HG02763 (cell line): ENCODE measurements at regions not wholly inside any gene's neighbourhood (a gene's known extent, or its start where the extent isn't known, plus 50 kb on each side); places are given as distances from the start of the nearest gene placed in this dataset.

Experiments
- ATAC-seq: cut with Tn5 transposase; IDR thresholded peaks from one replicate; pipeline ENCODE4 v1.9.1; 2021; ENCODE audit warnings: mild to moderate bottlenecking, moderate library complexity; ENCODE audit not compliant: unreplicated experiment

DNA sequence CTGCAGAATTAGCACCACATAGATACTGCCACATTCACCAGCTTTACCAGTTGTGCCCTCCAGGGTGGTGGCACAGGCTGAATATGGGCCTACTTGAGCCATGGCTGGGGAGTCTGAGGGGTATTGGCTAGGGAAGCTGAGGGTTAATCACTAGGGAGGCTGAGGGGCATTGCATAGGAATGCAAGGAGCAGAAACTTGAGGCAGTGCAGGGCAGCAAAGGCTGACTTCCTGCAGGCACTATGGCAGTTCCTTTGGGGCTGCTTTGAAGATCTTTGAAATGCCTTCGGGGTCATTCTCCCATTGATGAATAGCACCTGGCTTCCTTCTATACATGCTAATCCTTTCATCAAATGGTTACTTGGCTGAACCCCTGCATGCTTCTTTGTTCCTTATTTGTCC lies 171.5 kb downstream of the RCN1 start:
- no peak for ATAC-seq

DNA sequence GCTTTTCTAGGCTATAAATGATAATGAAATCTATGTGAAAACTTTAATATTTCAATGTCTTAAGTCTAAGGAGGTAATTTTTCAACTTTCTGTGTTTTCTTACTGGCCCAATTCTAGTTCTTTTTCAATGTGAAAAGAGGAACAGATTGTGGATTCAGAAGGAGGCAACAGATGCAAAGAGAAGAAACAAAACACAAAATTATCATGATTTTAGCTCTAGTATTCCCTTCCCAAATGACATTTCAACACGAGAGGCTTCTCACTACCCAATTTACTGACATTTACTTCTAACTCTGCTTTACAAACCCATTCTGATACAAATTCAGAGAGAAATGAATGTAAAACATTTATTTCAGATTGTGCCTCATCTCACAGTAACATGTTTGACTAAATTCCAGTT lies 169.4 kb downstream of the WT1 start:
- no peak for ATAC-seq

DNA sequence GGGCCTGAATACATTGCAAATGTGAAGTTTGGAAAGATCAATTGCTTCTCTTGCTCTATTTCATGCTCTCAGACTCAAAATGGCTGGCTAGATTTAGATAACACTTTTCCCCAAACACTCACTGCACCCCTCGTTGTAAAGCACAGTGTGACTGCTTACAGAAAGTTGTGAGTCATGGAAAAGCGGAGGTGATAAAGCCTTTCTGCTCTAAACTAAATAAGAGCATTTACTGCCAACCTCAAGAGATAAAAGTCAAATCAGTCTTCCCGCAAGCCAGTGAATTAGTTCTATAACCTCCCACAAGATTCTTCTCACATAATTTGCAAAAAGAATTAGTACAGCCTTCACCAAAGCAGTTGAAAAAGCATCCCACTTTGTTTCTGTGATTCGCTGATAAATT lies 168.7 kb downstream of the WT1 start:
- no peak for ATAC-seq

DNA sequence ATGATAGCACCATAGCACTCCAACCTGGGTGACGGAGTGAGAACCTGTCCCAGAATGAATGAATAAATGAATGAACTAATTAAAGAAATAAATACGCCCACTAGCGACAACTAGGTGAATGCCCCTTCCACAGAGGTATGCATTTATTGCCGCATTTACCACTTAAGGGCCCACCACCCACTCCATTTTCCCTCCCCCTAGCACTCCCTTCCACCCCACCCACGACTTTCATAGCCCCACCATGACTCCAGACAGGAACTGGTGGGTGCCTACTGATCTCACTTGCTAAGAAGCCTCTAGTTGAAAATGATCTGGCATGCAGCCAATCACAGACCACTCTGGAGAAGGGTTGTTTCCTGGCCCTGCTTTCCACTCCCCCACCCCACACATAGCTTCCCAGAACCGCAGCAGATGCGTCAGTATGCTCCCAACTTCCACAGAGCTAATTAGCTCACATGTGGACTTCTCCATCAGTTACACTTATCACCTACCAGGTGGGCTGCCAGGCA lies 167.6 kb downstream of the WT1 start:
- no peak for ATAC-seq

DNA sequence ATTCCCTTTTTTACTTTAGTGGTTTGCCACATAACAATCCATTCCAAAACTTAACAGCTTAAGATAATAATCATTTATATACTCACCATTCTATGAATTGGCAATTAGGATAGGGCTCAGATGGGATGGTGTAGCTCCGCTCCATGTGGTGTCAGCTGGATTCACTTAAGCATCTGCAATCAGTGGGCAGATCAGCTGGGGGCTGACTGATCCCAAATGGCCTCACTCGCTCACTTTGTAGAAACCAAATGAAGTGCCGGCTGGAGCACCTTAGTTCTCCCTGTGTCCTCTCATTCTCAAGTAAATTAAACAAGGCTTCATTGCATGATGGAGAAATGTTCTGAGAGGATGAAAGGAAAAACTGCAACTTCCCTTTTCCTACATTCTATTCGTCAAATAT lies 161.4 kb downstream of the WT1 start:
- ATAC-seq = no peak

DNA sequence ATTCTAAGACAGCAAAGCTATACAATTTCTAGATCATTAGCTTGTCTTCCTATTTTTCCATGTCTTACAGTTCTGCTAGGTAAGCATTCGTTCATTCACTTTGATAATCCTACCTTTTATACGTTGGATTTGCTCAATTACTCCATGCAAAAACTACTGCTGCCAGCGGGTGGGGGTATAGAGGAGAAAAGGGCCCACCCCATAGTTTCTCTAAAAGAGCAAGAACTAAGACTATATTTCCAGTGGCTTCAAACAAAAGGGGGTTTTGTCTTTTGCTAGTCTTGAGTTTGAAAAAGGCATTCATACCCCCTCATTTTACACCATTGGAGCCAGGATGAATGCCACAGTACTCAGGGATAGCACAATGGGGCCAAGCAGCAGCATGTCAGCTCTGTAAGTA lies 155.7 kb downstream of the WT1 start:
- ATAC-seq = no peak

DNA sequence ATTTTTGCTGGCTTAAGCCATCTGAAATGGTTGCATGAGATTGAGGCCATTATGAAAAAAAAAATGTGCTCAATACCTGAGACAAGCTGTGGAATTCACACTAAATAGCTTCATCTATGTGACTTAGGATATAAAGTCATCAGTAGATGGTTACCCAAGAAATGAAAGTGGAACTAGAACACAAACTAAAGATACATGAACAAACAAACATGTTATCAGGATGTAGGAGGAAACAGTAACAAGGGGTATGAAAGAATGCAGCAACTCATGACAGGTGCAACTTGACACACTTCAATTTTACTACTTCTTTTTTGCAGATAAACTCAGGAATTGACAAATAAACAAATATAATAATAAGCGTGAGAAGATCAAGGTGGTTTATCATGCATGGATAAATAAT lies 155.0 kb downstream of the WT1 start:
- ATAC-seq = no peak

DNA sequence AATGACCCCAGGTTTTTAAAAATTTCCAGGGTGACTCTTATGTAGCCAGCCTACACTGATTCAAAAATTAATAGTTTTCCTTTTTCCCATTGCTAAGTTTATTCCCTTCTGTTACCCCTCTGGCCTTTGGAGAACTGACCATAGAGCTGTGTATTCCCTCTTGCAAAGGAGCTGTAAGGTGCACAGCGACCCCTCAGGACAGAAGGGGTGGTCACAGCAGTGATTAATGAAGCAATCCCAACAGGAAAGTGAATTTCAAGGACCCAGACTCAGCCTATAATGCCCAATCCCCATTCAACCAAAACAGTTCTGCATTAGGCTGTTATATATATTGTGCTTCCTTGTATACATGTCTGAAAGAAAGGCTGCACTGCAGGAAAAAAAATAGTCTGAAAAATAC lies 147.1 kb downstream of the WT1 start:
- no peak for ATAC-seq

DNA sequence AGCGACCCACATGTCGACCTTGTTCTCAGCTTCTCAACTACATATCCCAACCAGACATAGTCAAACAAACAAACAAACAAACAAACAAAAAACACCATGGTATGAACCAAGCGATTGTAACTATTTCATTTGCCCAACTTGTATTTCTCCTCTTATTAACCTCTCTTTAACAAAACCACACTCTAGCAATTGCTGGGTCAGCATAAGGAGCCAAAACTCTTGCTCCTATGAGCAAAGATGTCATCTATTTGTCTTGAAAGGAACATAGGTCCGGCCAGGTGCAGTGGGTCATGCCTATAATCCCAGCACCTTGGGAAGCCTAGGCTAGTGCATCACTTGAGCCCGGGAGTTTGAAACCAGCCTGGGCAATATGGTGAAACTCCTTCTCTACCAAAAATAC lies 145.6 kb downstream of the WT1 start:
- ATAC-seq = no peak

DNA sequence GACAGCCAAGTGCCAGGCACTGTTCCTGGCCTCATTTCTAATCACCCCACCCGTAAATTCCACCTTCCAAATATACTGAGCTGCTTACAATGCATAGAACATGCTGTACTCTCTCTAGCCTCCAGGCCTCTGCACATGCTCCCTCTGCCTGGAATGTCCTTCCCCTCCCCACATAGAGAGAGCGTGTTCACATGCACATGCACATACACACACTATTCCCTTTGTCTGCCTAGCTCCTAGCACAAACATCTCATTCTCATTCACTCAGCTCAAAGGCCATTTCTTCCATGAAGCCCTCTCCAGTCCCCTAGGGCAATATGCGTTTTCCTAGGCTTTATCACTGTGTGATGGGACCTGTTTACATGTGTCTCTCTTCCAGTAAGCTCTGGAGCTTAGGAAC lies 144.6 kb downstream of the WT1 start:
- no peak for ATAC-seq

DNA sequence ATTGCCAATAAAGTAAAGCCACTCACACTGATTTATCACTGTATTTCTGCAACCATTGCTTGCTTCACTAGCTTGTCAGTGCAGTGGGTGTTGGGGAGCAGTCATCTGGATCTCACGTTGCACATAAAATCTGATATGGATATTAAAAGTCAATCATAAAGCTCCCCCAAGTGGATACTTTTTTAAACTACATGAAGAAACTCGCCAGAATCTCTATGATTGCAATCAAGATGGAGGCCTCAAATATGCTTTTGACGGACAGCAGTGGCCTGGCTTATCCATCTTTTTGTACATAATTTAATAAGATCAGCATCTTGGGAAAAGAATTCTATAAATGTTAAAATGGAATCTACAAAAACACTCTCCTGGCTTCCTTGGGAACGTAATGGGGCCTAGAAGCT lies 137.7 kb downstream of the WT1 start:
- no peak for ATAC-seq

DNA sequence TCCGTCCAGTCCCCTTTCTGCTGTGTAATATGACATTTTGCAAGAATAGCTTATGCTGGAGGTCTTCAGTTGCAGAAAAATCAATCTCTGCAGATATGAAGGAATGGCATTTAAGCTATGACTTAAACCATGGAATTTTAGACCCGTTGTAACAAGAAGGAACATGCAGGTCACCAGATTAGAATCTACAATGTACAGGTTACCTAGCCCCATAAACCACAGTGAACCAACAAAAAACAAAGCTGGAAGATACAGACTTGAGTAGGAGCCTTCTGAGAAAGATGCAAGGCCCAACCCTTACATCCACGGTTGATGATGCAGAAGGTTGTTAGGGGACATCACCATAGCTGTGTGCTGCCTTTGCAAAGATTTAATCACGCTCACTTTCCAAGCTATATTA lies 132.5 kb downstream of the WT1 start:
- ATAC-seq = no peak

DNA sequence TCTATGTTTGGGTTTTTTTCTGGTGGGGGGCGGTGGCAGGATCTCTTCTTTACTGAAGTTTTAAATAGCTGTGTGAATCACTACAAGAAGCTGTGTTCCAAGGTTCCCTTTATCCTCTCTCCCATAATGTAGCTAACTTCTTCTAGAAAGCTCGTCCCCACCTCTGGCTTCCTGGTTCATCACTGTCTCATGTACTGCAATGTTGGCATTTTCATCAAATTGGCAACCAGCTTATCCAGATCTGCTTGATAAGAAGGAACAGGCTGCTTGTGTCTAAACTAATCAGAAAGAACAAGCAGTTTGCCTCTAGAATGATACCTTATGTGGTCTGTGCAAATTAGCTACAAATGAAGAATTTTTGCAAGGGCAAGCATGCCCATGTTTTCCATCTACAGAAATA lies 130.8 kb downstream of the WT1 start:
- no peak for ATAC-seq

DNA sequence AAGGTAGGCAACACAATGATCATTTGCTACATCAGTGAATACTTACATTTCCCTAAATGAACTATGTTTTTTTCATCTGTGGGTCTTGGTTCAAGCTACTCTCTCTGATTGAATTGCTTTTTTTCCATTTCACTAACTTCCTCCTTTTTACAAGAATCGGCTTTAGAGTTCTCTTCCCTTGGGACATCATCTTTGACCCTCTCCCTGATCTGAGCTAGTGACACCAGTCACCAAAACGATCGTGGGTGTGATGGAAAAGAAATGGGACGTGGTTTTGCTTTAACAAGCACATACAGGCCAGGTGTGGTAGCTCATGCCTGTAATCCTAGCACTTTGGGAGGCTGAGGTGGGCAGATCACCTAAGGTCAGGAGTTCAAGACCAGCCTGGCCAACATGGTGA lies 129.9 kb downstream of the WT1 start:
- no peak for ATAC-seq

DNA sequence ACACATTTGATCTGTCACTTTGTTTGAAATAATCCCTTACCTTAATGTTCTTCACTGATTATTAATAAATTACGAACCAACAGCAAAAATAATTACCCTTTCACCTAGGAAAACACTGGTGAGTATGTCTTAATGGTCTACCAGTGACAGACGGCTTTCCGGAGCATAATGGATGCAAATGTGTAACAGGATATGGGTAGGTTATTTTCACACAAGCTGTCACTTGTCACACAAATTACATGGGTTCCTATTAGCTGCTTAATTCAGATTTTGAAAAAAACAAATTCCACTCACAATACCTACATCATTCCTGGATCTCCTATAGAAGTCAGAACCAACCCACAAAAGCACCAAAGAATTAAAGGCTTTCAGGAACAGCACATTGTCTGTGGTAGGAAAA lies 127.9 kb downstream of the WT1 start:
- ATAC-seq = no peak

DNA sequence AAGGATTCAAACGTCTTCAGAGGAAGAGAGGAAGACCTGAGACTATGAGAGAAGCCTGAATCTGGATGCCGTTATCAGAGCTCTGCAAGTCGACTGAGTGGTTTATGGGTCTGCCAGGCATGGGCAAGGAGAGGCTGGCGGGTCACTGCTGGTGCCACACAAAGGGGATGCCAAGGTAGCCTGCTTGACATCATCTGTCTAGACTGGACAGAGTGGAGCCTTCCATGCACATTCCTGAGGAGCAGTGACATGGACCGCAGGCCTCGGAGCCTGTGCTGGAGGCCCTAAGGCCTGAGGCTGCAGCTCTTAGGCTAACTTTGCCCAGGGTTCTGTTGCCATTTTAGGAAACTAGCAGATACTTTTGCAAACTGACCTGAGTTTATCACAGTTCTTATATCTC lies 127.4 kb downstream of the WT1 start:
- no peak for ATAC-seq

DNA sequence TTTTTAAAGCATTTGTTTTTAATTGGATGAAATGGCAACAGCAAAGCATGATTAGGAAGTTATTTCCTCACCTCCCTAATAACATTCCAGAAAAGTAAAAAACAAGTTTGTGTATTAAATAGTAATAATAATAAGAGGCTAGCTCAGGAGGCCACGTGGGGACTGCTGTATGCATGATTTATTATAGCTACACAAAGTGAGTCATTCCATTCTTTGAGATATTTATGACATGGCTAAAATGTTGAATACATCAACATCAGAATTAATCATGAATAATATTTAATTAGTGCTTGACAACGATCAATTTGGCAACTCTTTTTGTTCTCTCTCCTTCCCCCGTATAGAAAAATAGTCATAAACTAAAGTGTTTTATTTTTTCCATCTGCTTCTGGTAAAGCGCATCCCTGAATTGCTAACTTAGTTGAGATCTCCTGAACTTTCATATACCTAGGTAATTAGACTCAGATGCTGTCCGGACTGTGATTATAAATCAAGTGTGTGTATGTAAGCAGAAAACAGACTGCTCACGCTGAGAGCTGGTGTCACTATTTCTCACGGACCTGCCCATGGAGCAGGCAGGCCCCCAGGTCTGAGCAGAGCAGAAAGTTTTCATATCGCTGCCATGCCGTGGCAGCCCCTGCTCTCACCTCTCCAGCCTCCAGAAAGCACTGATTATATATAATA lies 125.7 kb downstream of the WT1 start:
- ATAC-seq = no peak

DNA sequence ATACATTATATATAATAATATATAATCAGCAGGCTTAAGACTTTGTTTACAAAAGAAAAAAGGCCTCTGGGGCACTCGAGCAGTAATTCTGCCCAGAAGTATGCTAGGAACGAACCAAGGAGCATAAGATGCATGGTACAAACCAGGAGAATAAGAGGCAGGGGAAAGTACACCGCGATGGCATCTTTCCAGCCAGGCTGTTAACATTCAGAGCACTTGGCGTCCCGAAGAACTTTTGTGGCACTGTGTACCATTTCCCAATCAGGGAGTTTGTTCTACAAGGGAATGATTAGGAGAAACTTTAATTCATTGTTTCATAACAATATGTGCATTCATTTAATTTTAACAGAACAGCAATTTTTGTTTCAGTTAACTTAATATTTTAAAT lies 125.1 kb downstream of the WT1 start:
- ATAC-seq = no peak

DNA sequence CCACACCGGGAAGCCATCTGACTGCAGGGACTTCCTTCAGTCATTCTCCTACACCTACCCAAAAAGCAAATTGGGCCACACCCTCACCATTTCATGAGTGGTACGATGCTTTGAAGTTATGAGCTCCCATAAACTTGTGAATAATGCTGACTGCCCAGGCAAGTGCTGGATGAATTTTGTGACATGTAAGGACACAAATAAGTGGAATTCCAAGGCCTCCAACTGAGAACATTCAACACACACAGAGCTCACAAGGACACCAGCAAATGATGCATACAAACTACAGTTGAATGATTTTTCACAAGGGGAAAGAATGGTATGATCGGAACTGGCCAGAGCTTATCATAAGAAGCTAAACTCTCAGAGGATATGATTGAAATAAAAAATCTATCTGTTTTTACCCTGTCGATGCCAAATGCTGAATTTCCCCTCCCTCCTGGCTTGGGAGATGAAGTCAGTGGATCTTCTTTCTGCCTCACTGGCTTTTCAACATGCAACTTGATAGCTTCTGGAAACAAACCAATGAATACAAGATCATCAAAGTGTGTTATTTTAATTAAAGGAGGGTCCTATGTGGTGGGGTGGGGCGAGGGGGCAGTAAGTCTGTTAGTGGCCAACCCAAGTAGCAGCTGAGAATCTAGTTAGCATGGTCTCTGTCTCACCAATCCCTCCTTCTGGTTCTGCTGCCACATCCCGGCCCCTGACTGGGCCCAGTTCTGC lies 123.8 kb downstream of the WT1 start:
- no peak for ATAC-seq

DNA sequence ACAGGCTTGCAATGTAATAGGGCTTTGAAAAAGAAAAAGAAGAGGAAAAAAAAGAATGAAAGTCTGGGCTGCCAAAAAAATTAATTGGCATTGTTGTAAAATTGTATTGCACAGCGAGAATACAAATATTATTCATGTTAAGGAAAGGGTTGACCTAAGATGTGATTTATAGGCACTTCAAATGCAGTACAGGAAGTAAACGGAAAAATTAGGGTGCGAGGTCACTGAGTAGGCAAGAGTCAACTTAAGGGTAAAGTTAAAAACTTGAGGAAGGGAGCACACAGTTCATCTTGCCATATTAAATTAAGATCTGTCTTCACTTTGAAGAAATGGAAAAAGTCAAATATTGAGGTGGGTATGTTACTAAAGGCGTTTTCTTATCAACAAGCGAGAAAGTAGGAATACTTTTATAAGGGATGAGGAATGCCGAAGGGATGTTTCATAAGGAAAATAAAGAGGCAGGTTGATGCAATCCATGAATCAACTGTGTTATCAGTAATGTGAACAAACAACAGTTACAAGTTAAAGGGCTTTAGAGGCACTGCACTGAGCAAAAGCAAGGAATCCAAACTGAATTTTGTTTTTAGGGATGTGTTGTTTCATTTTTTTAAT lies 123.0 kb downstream of the WT1 start:
- no peak for ATAC-seq

DNA sequence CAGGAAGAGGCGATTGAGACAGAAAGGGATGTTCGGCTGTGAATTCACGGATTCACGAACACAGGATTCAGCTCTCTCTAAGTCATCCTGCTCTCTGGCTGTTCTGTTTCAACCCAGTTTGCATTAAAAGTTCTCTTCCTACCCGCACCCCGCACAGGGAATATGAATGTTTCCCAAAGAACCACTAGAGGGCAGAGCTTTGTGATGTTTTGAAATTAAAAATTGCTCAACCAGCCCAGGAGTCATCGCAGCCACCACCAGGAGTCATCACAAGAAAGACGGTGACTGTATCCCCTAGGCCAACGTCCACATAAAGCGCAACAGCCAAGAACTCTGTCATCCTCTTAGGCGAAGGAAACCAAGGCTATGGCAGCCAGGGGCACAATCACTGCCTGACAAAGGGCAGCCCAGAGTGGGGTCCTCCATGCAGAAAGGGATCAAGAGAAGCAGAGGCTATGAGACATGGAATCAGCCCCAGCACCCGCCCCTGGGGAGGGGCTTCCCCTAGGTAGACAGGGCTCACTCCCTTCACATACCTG lies 122.4 kb downstream of the WT1 start:
- no peak for ATAC-seq

DNA sequence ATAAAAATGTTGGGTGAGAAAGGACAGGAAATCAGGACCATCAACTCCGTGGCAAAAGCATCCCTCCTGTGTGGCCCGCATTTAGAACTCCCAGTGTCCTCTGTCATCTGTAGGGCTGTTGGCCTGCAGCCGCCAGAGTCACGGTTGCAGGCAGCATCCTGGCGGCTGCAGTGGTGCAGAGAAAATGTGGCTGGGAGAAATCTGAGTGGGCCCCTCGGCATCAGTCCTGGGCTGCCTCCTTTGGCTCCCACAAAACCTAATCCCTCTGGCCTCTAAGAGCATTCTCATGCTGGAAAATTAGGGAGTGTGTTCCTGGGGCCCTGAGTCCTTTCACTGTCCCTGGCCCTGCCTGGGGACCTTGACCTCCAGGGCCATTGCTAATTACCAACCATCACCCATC lies 121.9 kb downstream of the WT1 start:
- ATAC-seq = no peak
